ENCODE measurements at regions not wholly inside any gene's neighbourhood (a gene's known extent, or its start where the extent isn't known, plus 50 kb on each side); places are given as distances from the start of the nearest gene placed in this dataset.

GRCh38 chr18:32847691-32848090, 74.9 kb upstream of the KLHL14 start:
- 11% methylated on average over 3 of the region's 3 CpGs for WGBS (ENCODE audit: insufficient coverage, insufficient replicate concordance, low lambda C conversion rate, missing lambda C conversion rate)
- no peak overlapping the region for H3K27ac ChIP-seq (ENCODE audit: control insufficient read depth, insufficient read depth)
- no peak for TF ChIP-seq E2F4 (IDR thresholded peaks at IDR 0.05; ENCODE audit: low read depth, low read length)
- no peak for TF ChIP-seq HDGF (IDR thresholded peaks at IDR 0.05)
- TF ChIP-seq SPI1 (IDR thresholded peaks at IDR 0.05; ENCODE audit: borderline replicate concordance, insufficient read depth, low read depth, low read length), result no peak
- no peak for TF ChIP-seq SREBF1 (IDR thresholded peaks at IDR 0.05; ENCODE audit: low read length)
- no peak for TF ChIP-seq CBFB (IDR thresholded peaks at IDR 0.05; ENCODE audit: low read depth)
- no peak for TF ChIP-seq MEF2A (IDR thresholded peaks at IDR 0.05; ENCODE audit: insufficient read depth, low read depth, low read length)
- no peak for TF ChIP-seq ETV6 (conservative IDR thresholded peaks at IDR 0.05 in 1 of 2, IDR thresholded peaks at IDR 0.05 in 1 of 2; ENCODE audit: borderline replicate concordance in 1 of 2, low read depth in 1 of 2)
- TF ChIP-seq TBL1XR1 (IDR thresholded peaks at IDR 0.05; ENCODE audit: low read depth, low read length), result no peak
- TF ChIP-seq PAX5 (IDR thresholded peaks at IDR 0.05; ENCODE audit: borderline replicate concordance, low read depth, low read length), result no peak
- TF ChIP-seq CHD2 (IDR thresholded peaks at IDR 0.05; ENCODE audit: borderline replicate concordance, low read depth, low read length), result no peak
- TF ChIP-seq POLR2A (IDR thresholded peaks at IDR 0.05; ENCODE audit: low read depth, low read length), result no peak
- no peak for TF ChIP-seq NRF1 (conservative IDR thresholded peaks at IDR 0.05; ENCODE audit: low read depth, low read length)
- no peak for TF ChIP-seq CEBPZ (IDR thresholded peaks at IDR 0.05; ENCODE audit: low read depth, low read length)
- TF ChIP-seq LARP7 (IDR thresholded peaks at IDR 0.05), result no peak
- DNase-seq (ENCODE audit: low read depth, low spot score) (no peak), ATAC-seq (no peak), FAIRE-seq (no peak)
- H3K27me3 ChIP-seq (replicated peaks in 1 of 2; ENCODE audit: control insufficient read depth in 2 of 2, insufficient read depth in 2 of 2, low read length in 1 of 2), result no peaks in the 10 kb centered on the region
- no peak overlapping the region for H3K4me3 ChIP-seq
- H3K36me3 ChIP-seq (ENCODE audit: control insufficient read depth in 2 of 2, insufficient read depth in 2 of 2, low read length in 1 of 2), result no peaks in the 10 kb centered on the region
- no peak overlapping the region for H2AFZ ChIP-seq (ENCODE audit: control insufficient read depth, low read depth, low read length)
- POLR2A ChIA-PET, result no interaction called here
- H3K9me3 ChIP-seq (replicated peaks; ENCODE audit: control insufficient read depth, insufficient read depth, low read length), result no peaks in the 10 kb centered on the region
- RAD21 ChIA-PET (ENCODE audit: unreplicated experiment), result no interaction called here
- H3K4me2 ChIP-seq (ENCODE audit: control insufficient read depth, insufficient read depth), result no peak overlapping the region
- H3K79me2 ChIP-seq (ENCODE audit: control insufficient read depth, insufficient read depth, low read length), result no peaks in the 10 kb centered on the region
- H3K4me1 ChIP-seq (ENCODE audit: control insufficient read depth, insufficient read depth, low read length), result no peaks in the 10 kb centered on the region
- CTCF ChIA-PET, result no interaction called here
- intact Hi-C loops (cut with micrococcal nuclease; ENCODE audit: unreplicated experiment), result no loop called here
- H4K20me1 ChIP-seq (ENCODE audit: control insufficient read depth, insufficient read depth), result no peaks in the 10 kb centered on the region
- no TSS peak for BruUV-seq (replicated peaks)
- SMC1A ChIA-PET (ENCODE audit: uncharacterized antibody, unreplicated experiment), result interaction anchor here (0.6 kb wide), 1 partner anchor 16 kb away, joined by 3 read pairs; no protein-coding TSS in a partner anchor
- in situ Hi-C loops (cut with MboI), result no loop called here
- H3K9ac ChIP-seq (ENCODE audit: control insufficient read depth, insufficient read depth, low read length), result no peak overlapping the region

Data from GM12878 (cell line).